GM19397 (cell line): ENCODE measurements at regions not wholly inside any gene's neighbourhood (a gene's known extent, or its start where the extent isn't known, plus 50 kb on each side); places are given as distances from the start of the nearest gene placed in this dataset.

Experiments
- ATAC-seq: cut with Tn5 transposase; IDR thresholded peaks from one replicate; pipeline ENCODE4 v1.9.1; 2021; ENCODE audit warnings: mild to moderate bottlenecking, moderate library complexity; ENCODE audit not compliant: unreplicated experiment

- no peak for ATAC-seq
Observed at GRCh38 chr4:123308667-123309066, 87.9 kb upstream of the SPRY1 start.

- ATAC-seq: no peak
Observed at GRCh38 chr4:123312116-123312515, 84.5 kb upstream of the SPRY1 start.

- no peak for ATAC-seq
Observed at GRCh38 chr4:123312951-123313592, 83.5 kb upstream of the SPRY1 start.

- no peak for ATAC-seq
Observed at GRCh38 chr4:123315617-123316016, 81.0 kb upstream of the SPRY1 start.

GRCh38 chr4:123317211-123317610, 79.4 kb upstream of the SPRY1 start:
- no peak for ATAC-seq

GRCh38 chr4:123319639-123320038, 77.0 kb upstream of the SPRY1 start:
- no peak for ATAC-seq

- ATAC-seq: no peak
Observed at GRCh38 chr4:123323998-123324397, 72.6 kb upstream of the SPRY1 start.

- peak; percentile 98 for ATAC-seq
Observed at GRCh38 chr4:123325241-123325681, 71.3 kb upstream of the SPRY1 start.

GRCh38 chr4:123327346-123327745, 69.2 kb upstream of the SPRY1 start:
- no peak for ATAC-seq

GRCh38 chr4:123327846-123328429, 68.7 kb upstream of the SPRY1 start:
- no peak for ATAC-seq

GRCh38 chr4:123338715-123339114, 57.9 kb upstream of the SPRY1 start:
- ATAC-seq: no peak

GRCh38 chr4:123339507-123340380, 56.9 kb upstream of the SPRY1 start:
- no peak for ATAC-seq

GRCh38 chr4:123340381-123340701, 56.3 kb upstream of the SPRY1 start:
- no peak for ATAC-seq

GRCh38 chr4:123342498-123342897, 54.1 kb upstream of the SPRY1 start:
- no peak for ATAC-seq

- no peak for ATAC-seq
Observed at GRCh38 chr4:123343400-123344041, 53.1 kb upstream of the SPRY1 start.

- no peak for ATAC-seq
Observed at GRCh38 chr4:123345137-123345934, 51.3 kb upstream of the SPRY1 start.

- no peak for ATAC-seq
Observed at GRCh38 chr4:123345935-123346300, 50.7 kb upstream of the SPRY1 start.

GRCh38 chr4:123346330-123346940, 50.2 kb upstream of the SPRY1 start:
- no peak for ATAC-seq
